Astrocyte (in vitro differentiated cells and primary cell): ENCODE measurements at regions not wholly inside any gene's neighbourhood (a gene's known extent, or its start where the extent isn't known, plus 50 kb on each side); places are given as distances from the start of the nearest gene placed in this dataset.

Source experiments
- DNase-seq: peaks from one replicate; pipeline ENCODE4 v3.0.0-alpha.2; 2010; ENCODE audit warnings: low read depth
- FAIRE-seq: peaks from 2 replicates; lab custom pipeline; 2011; peaks lifted over from hg19 to GRCh38; lab: Jason Lieb, UNC
- H2AFZ ChIP-seq: 2 replicates; pipeline ENCODE4 v1.6.0; 2012; ENCODE audit warnings: low read depth, low read length, inconsistent platforms
- H3K27ac ChIP-seq: 2 replicates; pipeline ENCODE4 v1.5.1; 2011; ENCODE audit warnings: low read depth, low read length, inconsistent platforms
- H3K27me3 ChIP-seq: 2 replicates; pipeline ENCODE4 v1.6.0; 2011; ENCODE audit warnings: low read length, inconsistent platforms; ENCODE audit not compliant: insufficient read depth
- H3K36me3 ChIP-seq: 2 replicates; pipeline ENCODE4 v1.5.1; 2011; ENCODE audit warnings: low read length, inconsistent platforms; ENCODE audit not compliant: insufficient read depth
- H3K4me1 ChIP-seq: 2 replicates; pipeline ENCODE4 v1.5.1; 2011; ENCODE audit warnings: low read length, inconsistent platforms; ENCODE audit not compliant: insufficient read depth
- H3K4me2 ChIP-seq: 2 replicates; pipeline ENCODE4 v1.6.0; 2012; ENCODE audit warnings: low read length, inconsistent platforms
- H3K4me3 ChIP-seq: 2 replicates; pipeline ENCODE4 v1.5.1; 2011; ENCODE audit warnings: low read depth, mild to moderate bottlenecking, low read length, inconsistent platforms; ENCODE audit not compliant: insufficient read depth
- H3K79me2 ChIP-seq: 2 replicates; pipeline ENCODE4 v1.6.0; 2012; ENCODE audit warnings: mild to moderate bottlenecking, low read length, inconsistent platforms; ENCODE audit not compliant: insufficient read depth
- H3K9ac ChIP-seq: 2 replicates; pipeline ENCODE4 v1.6.0; 2012; ENCODE audit warnings: mild to moderate bottlenecking, low read length, inconsistent platforms
- H3K9me3 ChIP-seq: 2 replicates; pipeline ENCODE4 v1.5.1; 2012; ENCODE audit warnings: low read depth, mild to moderate bottlenecking, low read length, inconsistent platforms; ENCODE audit not compliant: insufficient read depth
- H4K20me1 ChIP-seq: 2 replicates; pipeline ENCODE4 v1.6.0; 2012; ENCODE audit warnings: low read length, inconsistent platforms; ENCODE audit not compliant: insufficient read depth
- H3K27ac Mint-ChIP-seq: one replicate; pipeline ENCODE4 v1.8.0; 2021; ENCODE audit warnings: mild to moderate bottlenecking, mixed read lengths; ENCODE audit not compliant: unreplicated experiment
- H3K27me3 Mint-ChIP-seq: one replicate; pipeline ENCODE4 v1.8.0; 2021; ENCODE audit warnings: low read depth, mixed read lengths; ENCODE audit not compliant: unreplicated experiment
- H3K36me3 Mint-ChIP-seq: one replicate; pipeline ENCODE4 v1.8.0; 2021; ENCODE audit warnings: low read depth, mixed read lengths; ENCODE audit not compliant: unreplicated experiment
- H3K4me1 Mint-ChIP-seq: one replicate; pipeline ENCODE4 v1.8.0; 2021; ENCODE audit warnings: low read depth, mixed read lengths; ENCODE audit not compliant: unreplicated experiment
- H3K4me3 Mint-ChIP-seq: one replicate; pipeline ENCODE4 v1.8.0; 2021; ENCODE audit warnings: mild to moderate bottlenecking, moderate library complexity, mixed read lengths; ENCODE audit not compliant: unreplicated experiment
- H3K9me3 Mint-ChIP-seq: one replicate; pipeline ENCODE4 v1.8.0; 2021; ENCODE audit warnings: mild to moderate bottlenecking, mixed read lengths; ENCODE audit not compliant: unreplicated experiment
- EZH2 ChIP-seq: IDR thresholded peaks from 2 replicates; pipeline ENCODE4 v1.6.1; 2012; ENCODE audit warnings: mild to moderate bottlenecking, low read length, inconsistent platforms; ENCODE audit not compliant: insufficient read depth
- TF ChIP-seq, protein P1 (sequence below): IDR thresholded peaks from 2 replicates; pipeline ENCODE4 v1.5.1; 2011; ENCODE audit warnings: low read depth, mild to moderate bottlenecking, inconsistent platforms, low read length, moderate library complexity; ENCODE audit not compliant: insufficient read depth

DNA sequence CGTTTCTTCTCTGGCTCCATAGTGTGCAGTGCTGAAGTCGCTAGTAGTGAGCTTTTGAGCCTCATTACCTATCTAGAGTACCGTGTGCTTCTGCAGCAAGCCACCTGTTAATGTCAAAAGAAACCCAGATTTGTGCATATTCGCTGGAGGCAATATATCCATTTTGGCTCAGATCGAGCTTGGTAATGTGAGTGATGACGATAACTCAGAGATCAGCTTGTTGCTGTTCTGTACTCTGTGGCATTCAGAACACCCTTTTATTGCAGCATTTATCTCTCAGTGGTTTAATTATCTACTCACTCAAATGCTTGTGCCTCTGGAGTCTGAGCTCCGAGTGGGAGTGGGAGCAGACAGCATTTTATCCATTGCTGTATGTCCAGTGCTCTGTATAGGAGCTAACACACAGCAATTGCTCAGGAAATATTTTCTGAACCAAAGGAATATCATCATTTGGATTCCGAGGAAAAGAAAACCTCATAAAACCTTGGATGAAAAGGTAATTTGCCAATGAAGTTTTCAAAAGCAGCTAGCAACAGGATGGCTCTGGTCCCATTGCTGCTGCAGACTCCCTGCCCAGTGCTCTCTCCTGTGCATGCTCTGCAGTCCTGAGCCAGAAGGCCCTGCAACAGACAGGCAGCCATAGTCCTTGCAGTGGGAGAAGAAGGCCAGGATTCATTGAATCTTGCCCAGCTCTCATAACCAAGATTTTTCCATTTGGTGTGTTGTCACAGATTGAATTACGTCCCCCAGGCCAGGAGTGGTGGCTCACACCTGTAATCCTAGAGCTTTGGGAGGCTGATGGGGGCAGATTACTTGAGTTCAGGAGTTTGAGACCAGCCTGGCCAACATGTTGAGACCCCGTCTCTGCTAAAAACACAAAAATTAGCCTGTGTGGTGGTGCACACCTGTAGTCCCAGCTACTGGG lies 183.8 kb downstream of the MYCN start:
- peaks cover 3% of the 10 kb centered on the region for H3K9me3 ChIP-seq
- TF ChIP-seq, protein P1, sequence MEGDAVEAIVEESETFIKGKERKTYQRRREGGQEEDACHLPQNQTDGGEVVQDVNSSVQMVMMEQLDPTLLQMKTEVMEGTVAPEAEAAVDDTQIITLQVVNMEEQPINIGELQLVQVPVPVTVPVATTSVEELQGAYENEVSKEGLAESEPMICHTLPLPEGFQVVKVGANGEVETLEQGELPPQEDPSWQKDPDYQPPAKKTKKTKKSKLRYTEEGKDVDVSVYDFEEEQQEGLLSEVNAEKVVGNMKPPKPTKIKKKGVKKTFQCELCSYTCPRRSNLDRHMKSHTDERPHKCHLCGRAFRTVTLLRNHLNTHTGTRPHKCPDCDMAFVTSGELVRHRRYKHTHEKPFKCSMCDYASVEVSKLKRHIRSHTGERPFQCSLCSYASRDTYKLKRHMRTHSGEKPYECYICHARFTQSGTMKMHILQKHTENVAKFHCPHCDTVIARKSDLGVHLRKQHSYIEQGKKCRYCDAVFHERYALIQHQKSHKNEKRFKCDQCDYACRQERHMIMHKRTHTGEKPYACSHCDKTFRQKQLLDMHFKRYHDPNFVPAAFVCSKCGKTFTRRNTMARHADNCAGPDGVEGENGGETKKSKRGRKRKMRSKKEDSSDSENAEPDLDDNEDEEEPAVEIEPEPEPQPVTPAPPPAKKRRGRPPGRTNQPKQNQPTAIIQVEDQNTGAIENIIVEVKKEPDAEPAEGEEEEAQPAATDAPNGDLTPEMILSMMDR, result no peak
- no peak for TF ChIP-seq EZH2
- H3K36me3 ChIP-seq, result no peaks in the 10 kb centered on the region
- Mint-ChIP-seq H3K4me3 (no peak overlapping the region), H3K9me3 (peaks cover 5% of the 10 kb centered on the region), H3K27me3 (peaks cover 16% of the 10 kb centered on the region), H3K36me3 (no peaks in the 10 kb centered on the region), H3K4me1 (peaks cover 1% of the 10 kb centered on the region), H3K27ac (no peak overlapping the region)
- H3K27me3 ChIP-seq, result no peaks in the 10 kb centered on the region
- no peaks in the 10 kb centered on the region for H3K79me2 ChIP-seq
- FAIRE-seq (no peak), DNase-seq (no peak)
- no peak overlapping the region for H2AFZ ChIP-seq
- no peaks in the 10 kb centered on the region for H3K4me1 ChIP-seq
- no peaks in the 10 kb centered on the region for H4K20me1 ChIP-seq
- H3K9ac ChIP-seq, result no peak overlapping the region
- H3K4me3 ChIP-seq, result no peak overlapping the region
- no peak overlapping the region for H3K4me2 ChIP-seq
- H3K27ac ChIP-seq, result no peak overlapping the region

DNA sequence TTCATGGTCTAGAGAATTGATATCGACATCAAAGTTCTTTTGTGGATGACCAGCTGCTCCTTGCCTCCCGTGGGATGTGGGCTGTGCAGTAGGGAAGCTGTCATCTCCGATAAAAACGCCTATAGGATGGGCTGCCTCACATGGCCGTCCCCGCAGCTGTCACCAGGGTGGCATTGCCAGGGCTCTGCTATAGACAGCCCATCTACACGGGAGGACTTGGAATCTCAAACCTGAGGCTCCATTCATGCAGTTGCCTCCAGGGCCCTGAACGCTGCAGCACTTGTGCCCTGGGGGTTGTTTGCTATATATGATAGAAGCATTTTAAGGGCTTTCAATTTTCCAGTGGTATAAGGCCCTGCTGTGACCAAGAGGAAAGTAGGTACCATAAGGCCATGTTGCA lies 183.1 kb downstream of the MYCN start:
- H3K9me3 ChIP-seq, result peaks cover 3% of the 10 kb centered on the region
- H3K27me3 Mint-ChIP-seq, result peaks cover 12% of the 10 kb centered on the region
- DNase-seq (no peak), FAIRE-seq (no peak)
- H3K36me3 ChIP-seq, result no peaks in the 10 kb centered on the region
- no peaks in the 10 kb centered on the region for H3K36me3 Mint-ChIP-seq
- H3K9me3 Mint-ChIP-seq, result peaks cover 5% of the 10 kb centered on the region
- no peak for TF ChIP-seq EZH2
- TF ChIP-seq, protein P1, result no peak
- no peak overlapping the region for H3K27ac ChIP-seq
- H4K20me1 ChIP-seq, result no peaks in the 10 kb centered on the region
- no peak overlapping the region for H3K4me3 ChIP-seq
- H3K4me1 Mint-ChIP-seq, result peaks cover 1% of the 10 kb centered on the region
- no peaks in the 10 kb centered on the region for H3K27me3 ChIP-seq
- no peaks in the 10 kb centered on the region for H3K4me1 ChIP-seq
- no peak overlapping the region for H3K4me2 ChIP-seq
- H3K79me2 ChIP-seq, result no peaks in the 10 kb centered on the region
- H3K9ac ChIP-seq, result no peak overlapping the region
- no peak overlapping the region for H2AFZ ChIP-seq
- no peak overlapping the region for H3K27ac Mint-ChIP-seq
- no peak overlapping the region for H3K4me3 Mint-ChIP-seq

DNA sequence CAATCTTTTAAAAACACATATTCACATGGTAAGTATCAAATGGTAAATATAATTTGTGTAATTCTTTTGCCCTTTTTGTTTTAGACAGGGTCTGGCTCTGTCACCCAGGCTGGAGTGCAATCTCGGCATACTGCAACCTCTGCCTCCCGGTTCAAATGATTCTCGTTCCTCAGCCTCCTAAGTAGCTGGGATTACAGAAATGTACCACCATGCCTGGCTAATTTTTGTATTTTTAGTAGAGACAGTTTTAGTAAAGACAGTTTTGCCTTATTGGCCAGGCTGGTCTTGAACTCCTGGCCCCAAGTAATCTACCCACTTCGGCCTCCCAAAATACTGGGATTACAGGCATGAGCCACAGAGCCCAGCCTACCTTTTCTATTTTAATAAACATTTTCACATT lies 182.2 kb downstream of the MYCN start:
- Histone ChIP-seq H3K4me3 (no peak overlapping the region), H3K9me3 (peaks cover 3% of the 10 kb centered on the region), H3K27me3 (no peaks in the 10 kb centered on the region), H3K36me3 (no peaks in the 10 kb centered on the region), H2AFZ (no peak overlapping the region), H4K20me1 (no peaks in the 10 kb centered on the region), H3K79me2 (no peaks in the 10 kb centered on the region), H3K27ac (no peak overlapping the region), H3K4me1 (no peaks in the 10 kb centered on the region), H3K4me2 (no peak overlapping the region), H3K9ac (no peak overlapping the region)
- DNase-seq (no peak), FAIRE-seq (no peak)
- TF ChIP-seq EZH2, result no peak
- TF ChIP-seq, protein P1, result no peak
- H3K36me3 Mint-ChIP-seq, result no peaks in the 10 kb centered on the region
- peaks cover 10% of the 10 kb centered on the region for H3K27me3 Mint-ChIP-seq
- peaks cover 2% of the 10 kb centered on the region for H3K9me3 Mint-ChIP-seq
- H3K4me3 Mint-ChIP-seq, result no peak overlapping the region
- H3K4me1 Mint-ChIP-seq, result peaks cover 1% of the 10 kb centered on the region
- no peak overlapping the region for H3K27ac Mint-ChIP-seq
